ENCODE measurements at regions not wholly inside any gene's neighbourhood (a gene's known extent, or its start where the extent isn't known, plus 50 kb on each side); places are given as distances from the start of the nearest gene placed in this dataset.

GRCh38 chr14:99118946-99119345 lies 153.1 kb downstream of the BCL11B start:
- TF ChIP-seq EP300 (IDR thresholded peaks at IDR 0.05; ENCODE audit: borderline replicate concordance in 1 of 2, low read depth in 1 of 2, low read length in 1 of 2) = no peak
- TF ChIP-seq SIN3A (IDR thresholded peaks at IDR 0.05; ENCODE audit: borderline replicate concordance, low read depth, low read length) = no peak
- no peak for TF ChIP-seq EZH2phosphoT487 (IDR thresholded peaks at IDR 0.05; ENCODE audit: borderline replicate concordance, low read depth)
- no peak for TF ChIP-seq CTCF (IDR thresholded peaks at IDR 0.05)

Data from SK-N-SH (cell line).